HG03159 (cell line): ENCODE measurements at regions not wholly inside any gene's neighbourhood (a gene's known extent, or its start where the extent isn't known, plus 50 kb on each side); places are given as distances from the start of the nearest gene placed in this dataset.
A peak's percentile ranks its signal among the peaks of the same experiment; 100 is the strongest.
"Not testable (repeated sequence)": the region's sequence is repeated elsewhere in the genome, so short reads cannot be mapped to it uniquely, and the experiment has no call there.

ENCODE experiments used
- ATAC-seq: cut with Tn5 transposase; IDR thresholded peaks from one replicate; pipeline ENCODE4 v1.9.1; 2021; ENCODE audit warnings: mild to moderate bottlenecking, moderate library complexity; ENCODE audit not compliant: unreplicated experiment

DNA sequence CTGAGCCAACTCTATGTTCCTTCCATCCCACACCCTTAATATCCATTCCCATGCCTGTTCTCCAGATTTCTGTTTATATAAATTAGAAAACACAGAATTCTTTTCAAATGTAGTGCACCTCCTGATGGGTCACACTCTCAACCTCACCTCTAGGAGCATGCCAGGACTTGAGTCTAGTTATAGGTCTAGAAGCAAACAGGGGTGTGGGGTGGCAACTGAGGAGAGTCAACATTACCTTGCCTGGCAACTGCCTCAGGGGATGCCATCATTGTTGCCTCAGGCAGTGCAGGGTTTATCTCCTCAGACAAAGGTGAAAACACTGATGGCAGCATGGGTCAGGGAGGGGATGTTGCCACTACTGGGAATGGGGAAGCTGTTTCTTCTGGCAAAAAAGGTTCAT, 181.0 kb upstream of the IPO5 start:
- not testable (repeated sequence) for ATAC-seq

DNA sequence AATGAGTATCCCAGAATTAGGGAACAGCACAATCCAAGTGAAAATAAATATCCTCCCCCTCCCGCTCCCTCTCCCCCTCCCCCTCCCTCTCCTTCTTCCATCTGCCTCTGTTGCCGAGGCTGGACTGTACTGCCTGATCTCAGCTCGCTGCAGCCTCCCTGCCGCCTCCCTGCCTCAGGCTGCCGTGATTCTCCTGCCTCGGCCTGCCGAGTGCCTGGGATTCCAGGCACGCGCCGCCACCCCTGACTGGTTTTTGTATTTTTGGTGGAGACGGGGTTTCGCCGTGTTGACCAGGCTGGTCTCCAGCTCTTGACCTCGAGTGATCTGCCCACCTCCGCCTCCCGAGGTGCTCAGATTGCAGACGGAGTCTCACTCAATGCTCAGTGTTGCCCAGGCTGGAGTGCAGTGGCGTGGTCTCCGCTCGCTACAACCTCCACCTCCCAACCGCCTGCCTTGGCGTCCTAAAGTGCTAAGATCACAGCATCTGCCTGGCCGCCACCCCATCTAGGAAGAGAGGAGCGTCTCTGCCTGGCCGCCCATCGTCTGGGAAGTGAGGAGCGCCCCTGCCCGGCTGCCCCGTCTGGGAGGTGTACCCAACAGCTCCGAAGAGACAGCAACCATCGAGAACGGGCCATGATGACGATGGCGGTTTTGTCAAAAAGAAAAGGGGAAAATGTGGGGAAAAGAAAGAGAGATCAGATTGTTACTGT, 178.9 kb upstream of the IPO5 start:
- not testable (repeated sequence) for ATAC-seq

DNA sequence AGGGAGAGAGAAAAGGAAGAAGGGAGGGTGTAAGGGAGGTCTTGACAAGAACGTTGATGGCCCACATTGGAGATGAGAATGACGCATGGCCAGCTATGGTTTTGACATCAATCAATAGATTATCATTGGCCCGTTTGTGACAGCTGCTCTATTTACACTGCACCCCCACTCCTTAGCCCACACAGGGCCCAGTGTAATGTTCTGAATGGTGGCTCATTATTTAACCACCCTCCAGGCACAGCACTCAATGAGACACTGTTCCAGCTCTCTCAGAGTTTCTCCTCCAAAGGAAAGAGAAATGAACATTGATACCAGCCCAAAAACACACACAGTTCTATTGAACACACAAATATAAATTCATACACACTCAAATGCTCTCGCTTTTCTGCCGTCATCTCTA, 173.0 kb upstream of the IPO5 start:
- no peak for ATAC-seq

DNA sequence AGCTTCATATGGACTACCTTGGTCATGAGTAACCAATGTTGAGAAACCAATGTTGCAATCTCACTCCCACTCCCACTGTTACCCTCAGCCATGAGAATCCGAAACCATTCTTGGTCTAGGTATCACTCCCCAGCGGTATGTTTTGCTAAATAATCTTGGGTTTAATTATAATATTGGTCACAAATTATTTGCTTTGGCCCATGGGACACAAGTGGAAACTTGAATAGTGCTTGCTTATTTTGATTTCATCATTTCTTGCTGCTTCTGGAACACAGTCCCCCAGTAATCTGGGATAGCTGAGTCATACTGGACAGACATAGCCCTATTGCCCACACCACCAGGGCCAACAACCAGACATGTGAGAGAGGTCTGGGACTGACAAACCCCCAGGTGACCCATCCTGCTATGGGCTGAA, 171.6 kb upstream of the IPO5 start:
- ATAC-seq: no peak

DNA sequence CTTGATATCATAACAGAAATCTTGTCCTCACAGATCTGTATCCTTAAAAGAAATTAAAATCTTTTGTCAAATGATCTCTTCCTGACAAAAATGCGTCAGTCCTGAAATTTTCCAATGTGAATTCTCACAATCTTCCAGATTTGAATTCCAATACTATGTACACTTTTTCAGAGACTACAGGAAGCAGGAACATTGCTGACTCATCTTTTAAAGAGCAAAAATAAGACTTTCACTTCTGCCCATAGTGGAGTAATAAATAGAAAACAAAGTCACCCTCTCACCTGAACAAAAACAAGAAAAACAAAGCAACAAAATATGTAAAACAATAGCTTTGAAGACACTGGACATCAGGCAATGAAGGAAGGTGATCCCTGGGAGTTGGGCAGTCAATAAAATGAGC, 167.0 kb upstream of the IPO5 start:
- no peak for ATAC-seq

DNA sequence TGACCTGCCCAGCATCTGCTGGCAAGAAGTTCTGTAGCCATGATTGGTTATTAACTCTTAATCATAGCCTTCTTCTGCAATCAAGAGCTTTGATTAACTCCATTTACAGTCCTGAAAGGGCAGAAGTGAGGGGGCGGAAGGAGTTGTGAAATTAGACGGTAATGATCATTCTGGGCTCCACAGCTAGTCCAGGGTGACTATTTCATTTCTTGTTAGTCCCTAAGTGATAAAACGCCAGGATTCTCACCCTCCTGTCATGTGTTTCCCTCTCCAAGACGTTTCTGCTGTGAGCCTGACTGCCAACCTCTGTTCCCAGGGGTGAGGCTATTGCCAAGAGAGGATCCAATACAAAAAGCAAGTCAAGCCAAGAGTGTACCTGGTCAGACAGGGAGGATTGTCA, 155.9 kb upstream of the IPO5 start:
- no peak for ATAC-seq

DNA sequence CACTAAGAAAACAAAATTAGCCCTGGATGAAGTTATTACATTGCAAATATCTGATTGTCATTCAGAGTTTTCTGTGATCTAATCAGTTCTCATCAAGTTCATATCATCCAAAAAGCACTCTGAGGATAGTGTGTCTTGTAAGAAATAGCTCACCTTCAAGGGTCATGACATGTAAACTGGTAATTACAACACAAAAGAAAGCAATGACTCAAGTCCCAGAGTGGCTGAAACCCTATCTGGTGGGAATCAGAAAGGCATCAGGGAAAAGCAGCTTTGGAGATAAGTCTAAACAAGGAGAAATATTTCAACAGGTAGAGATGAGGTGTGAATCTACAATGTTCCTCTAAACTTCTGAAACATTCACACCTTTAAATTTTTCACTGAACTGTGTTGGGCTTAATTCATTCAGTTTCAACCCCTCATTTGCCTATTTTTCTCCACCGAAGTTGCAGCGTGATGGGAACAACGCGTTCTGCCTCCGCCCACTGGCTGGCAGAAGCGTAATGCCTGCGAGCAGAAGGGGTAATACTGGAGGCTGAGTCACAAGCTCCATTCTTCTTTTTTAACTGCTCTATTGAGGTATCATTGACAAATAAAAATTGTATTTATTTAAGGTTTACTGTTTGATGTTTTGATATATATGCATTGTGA, 155.2 kb upstream of the IPO5 start:
- no peak for ATAC-seq

DNA sequence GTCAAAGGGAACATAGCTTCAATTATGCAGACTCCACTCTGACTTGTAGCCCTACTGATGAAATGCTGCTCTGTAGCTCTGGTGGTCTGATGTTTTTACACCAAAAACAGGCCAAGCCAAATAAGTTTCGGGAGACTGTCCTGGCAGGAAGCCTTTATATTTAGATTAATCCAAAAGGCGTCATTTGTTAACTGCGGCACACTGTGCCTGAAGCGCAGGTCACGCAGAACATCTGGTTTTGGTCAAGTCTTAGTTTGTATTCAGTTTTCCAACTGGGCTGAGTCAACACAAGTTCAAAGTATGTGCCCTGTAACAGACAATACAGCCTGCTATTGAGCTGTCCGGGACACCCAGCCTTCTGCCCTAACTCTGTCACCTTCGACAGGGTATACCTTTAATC, 154.6 kb upstream of the IPO5 start:
- ATAC-seq: no peak

DNA sequence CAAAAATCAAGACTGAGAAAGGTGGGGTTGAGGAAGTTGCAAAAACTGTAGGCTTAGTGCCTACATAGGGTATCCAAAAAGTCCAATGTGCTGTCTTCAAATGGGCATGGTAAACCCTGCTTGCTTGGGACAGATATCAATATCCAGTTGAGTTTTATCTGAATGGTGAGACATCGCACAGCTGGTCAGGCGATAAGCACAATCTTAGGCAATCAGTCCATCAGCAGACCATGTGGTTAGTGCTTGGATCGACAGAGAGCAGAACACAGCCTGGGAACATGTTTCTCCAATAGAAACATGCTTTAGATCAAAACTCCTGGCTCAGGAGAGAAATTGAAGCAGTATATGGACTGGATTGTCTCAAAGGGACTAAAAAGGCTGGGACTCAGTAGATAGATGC, 151.3 kb upstream of the IPO5 start:
- ATAC-seq: no peak

DNA sequence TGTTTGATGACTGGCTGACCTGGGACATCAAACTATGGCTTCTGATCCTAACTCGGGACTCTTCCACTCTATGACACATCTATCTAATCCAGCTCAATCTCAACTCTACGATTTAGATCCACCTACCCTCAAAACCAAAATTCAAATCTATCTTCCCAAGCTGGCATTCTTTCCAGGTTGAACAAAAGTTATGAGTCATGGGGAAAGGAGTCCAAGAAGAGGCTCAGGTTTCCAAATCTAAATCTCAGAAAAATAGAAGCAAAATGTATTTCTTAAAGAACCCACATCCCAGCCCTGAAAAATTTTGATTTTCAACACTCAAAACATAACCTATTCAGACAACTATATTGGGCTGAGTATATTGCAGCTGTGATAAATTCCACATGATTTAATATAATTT, 143.9 kb upstream of the IPO5 start:
- ATAC-seq: no peak

DNA sequence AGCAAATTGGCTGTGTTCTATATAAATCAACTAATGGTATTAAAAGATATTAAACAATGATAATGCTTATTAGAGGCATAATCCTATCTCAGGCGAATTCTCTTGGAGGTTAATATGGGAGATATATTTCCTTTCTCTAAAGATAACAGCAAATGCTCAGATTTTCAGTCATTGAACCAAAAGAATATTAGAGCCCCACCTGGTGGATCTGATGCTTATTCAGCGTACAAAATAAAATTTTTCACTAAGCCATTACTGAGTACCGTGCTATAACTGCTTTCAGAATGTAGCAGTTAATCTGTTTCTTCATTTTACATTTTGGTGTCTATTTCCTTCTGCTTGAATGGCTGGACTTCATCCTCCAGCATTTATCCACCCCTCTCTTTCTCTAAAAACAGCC, 143.3 kb upstream of the IPO5 start:
- no peak for ATAC-seq

DNA sequence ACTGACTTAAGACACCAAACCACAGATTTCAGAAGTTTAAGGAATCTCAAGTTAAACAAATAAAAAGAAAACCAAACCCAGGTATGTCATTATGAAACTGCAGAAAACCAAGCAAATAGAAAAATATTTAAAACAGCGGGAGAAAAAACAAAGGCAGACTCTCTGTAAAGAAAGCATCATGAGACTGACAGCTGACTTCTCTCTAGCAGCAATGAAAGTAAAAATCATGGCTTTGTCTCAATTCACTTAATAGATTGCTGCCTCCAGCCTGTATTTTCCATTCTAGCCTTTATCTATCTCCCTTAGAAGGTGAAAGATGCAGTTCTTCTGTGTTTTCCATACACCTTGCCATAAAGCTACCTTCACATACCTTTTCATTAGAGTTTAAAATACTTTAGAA, 131.1 kb upstream of the IPO5 start:
- ATAC-seq: no peak

DNA sequence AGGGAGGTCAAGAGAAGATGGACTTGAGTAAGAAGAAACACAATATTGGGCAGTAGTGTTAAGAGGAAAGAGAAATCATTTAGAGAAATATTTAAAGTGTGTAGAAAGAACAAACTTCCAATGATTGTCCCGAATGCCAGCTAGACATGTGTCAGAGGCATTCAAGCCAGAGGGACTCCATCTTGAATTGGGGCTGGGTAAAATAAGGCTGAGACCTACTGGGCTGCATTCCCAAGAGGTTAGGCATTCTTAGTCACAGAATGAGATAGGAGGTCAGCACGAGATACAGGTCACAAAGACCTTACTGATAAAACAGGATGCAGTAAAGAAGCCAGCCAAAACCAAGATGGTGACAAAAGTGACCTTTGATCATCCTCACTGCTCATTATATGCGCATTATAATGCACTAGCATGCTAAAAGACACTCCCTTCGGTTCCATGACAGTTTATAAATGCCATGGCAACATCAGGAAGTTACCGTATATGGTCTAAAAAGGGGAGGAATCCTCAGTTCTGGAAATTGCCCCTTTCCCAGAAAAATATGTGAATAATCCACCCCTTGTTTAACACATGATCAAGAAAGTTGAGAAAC, 127.0 kb upstream of the IPO5 start:
- no peak for ATAC-seq

DNA sequence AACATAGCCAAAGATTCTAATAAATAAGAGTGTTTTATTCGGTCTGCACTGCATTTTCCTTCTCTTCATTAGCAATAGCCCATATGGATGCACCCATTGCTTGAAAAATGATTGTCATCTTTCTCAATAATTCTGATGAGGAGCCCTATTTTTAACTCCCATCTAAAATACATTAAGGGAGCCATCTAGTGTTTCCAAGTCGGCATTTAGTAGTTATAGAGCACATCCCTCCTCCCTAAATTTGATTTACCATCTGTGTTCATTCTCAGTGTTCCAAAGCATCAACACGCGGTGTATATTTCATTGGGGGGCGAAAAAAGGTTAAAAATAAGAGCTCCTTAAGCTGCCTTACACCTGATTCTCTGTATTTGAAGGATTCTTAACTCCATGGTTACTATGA, 119.2 kb upstream of the IPO5 start:
- ATAC-seq: no peak

DNA sequence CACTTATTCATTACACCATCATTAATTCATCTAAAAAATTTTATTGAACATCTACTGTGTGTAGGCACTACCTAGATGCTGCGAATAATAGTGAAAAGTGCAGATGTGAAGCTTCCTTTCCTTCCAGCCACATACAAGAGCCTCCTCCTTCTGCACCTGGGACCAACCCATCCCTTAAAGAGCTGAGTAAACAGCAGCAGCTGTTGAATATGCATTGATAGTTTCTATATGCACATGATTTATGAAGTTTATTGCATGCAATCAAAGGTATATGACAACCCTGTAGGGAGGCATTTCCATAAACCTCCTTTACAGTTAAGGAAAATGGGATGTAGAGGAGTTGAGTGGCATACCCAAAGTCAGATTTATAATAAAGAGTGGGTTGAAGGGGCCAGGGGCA, 110.3 kb upstream of the IPO5 start:
- ATAC-seq: no peak

DNA sequence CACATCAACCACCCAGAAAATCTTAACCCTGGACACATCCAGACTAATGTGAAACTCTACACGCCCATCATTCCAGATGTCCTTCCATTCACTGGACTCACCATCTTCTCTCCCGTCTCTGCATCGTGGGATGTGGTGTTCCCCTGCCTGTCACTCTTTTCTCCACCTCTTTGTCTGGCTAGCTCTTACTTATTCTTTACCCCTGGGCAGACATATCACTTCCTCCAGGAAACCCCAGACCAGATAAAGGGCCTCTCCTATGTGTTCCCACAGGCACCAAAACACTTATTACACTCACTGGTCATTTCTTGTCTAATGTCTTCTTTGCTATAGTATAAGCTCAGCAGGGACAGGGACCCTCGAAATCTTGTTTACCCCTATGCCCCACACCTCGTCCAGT, 109.3 kb upstream of the IPO5 start:
- ATAC-seq: no peak

DNA sequence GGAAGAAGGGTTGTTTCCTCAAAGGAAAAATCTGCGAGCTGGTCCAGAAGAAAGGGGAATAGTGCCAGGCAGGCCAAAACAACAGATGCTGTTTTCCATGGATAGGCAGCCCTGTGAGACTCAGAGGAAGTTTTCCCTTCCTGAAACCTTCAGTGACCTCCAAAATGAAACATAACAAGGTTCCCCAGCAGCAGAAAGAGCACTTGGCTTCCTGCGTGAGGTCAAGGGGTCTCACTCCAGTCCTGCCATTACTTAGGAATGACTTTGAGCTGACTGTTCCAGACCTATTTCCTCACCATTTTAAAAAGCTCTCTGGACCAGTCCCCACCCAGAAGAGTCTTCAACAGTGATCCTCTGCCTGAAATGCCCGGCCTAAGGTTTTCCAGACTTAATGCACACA, 104.6 kb upstream of the IPO5 start:
- no peak for ATAC-seq

DNA sequence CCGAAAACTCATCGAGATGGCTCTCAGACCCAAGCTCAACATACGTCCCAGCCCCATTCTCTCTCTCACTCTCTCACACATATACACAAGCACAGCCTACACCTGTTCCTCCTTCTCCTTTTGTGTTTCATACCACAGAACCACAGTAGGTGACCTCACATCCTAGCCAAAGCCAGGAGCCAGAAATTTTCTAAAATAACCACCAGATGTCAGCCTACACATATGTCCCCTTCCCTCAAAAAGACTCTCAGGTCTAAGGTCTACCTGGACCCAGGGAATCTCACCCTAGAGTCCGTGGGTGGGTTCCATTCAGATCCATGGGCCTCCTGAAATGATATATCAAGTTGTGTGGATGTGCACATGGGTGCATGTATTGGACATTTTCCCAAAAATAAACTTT, 104.2 kb upstream of the IPO5 start:
- ATAC-seq: peak; percentile 99

DNA sequence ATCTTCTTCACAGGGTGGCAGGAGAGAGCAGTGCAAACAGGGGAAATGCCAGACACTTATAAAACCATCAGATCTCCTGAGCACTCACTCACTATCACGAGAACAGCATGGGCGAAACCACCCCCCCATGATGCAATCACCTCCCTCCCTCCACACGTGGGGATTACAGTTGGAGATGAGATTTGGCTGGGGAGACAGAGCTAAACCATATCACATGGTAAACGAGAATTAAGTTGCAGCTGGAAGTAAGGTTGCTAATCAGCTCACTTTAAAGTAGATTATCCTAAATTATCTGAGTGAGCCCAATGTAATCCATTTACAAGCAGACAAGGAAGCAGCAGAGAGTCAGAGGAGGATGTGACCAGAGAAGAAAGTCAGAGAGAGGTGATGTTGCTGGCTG, 102.2 kb upstream of the IPO5 start:
- no peak for ATAC-seq

DNA sequence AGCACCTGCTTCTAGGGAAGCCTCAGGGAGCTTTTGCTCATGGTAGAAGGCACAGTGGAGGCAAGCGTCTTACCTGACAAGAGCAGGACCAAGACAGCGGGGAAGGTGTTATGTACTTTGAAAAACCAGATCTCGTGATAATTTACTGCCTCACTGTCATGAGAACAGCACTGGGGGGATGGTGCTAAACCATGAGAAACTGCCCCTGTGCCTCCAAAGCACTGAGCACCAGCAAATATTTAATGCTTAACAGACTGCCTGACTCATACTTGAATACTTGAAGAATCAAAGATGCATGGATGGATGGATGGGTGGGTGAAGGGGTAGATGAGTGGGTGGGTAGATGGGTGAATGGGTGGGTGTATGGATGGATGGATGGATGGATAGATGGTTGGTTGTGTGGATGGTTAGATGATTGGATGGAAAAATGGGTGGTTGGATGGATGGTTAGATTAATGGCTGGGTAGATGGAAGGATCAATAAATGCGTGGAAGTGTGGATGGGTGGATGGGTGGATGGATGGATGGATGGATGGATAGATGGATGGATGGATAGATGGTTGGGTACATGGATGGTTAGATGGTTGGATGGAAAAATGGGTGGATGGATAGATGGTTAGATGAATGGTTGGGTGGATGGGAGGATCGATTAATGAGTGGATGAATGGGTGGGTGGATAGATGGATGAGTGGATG, 101.1 kb upstream of the IPO5 start:
- ATAC-seq: no peak

DNA sequence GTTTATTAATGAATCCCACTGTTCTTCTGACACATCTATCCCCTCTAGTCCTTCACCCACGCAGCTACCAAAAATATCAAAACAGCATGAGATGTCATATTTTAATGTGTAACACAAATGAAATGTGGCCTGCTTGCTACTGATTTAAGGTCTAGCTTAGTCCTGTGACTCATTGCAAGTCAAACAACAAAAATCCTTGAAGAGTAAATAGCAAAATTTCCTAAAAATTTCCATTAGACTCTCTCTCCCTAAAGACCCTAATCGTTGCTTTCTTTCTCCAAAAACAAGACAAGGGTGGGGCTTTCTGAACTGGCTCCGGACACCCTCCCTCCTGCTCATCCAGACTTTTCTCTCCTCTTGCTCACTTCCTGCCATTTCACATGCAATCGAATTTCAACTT, 99.9 kb upstream of the IPO5 start:
- no peak for ATAC-seq
